B cell (primary cell): ENCODE measurements at regions not wholly inside any gene's neighbourhood (a gene's known extent, or its start where the extent isn't known, plus 50 kb on each side); places are given as distances from the start of the nearest gene placed in this dataset.

Experiments
- ATAC-seq: fragments of 200-7000 bp; cut with Tn5 transposase; one replicate; pipeline ENCODE4 v1.10.0; 2021; ENCODE audit warnings: low read depth, mild to moderate bottlenecking, moderate number of reproducible peaks, moderate library complexity
- CTCF ChIA-PET: fragments of 350-600 bp; sonication (Branson Sonifier 250); formaldehyde crosslinking; loops from one replicate; lab custom pipeline; 2021; ENCODE audit warnings: antibody characterized with exemption, inconsistent platforms; lab: Charles Lee
- POLR2A ChIA-PET: fragments of 350-600 bp; sonication (Branson Sonifier 250); formaldehyde crosslinking; loops from one replicate; lab custom pipeline; 2021; ENCODE audit warnings: antibody characterized with exemption; lab: Charles Lee
- DNase-seq: peaks from one replicate; pipeline ENCODE4 v3.0.0; 2013
- H2AFZ ChIP-seq: 2 replicates; pipeline ENCODE4 v1.6.1; 2012; ENCODE audit warnings: mild to moderate bottlenecking, low read depth, low read length; ENCODE audit not compliant: insufficient read depth, poor library complexity, severe bottlenecking
- H3K27ac ChIP-seq, 2 donors: 1 replicate in 1 of 2; 2 replicates in 1 of 2; pipeline ENCODE4 v1.5.1; 2012 to 2013; ENCODE audit warnings: low read length in 2 of 2, mild to moderate bottlenecking in 2 of 2, moderate library complexity in 1 of 2
- H3K27me3 ChIP-seq, 4 experiments: fragments of 200-600 bp in 1 of 4; sonication (generic) in 1 of 4; replicated peaks in 1 of 4; 1 replicate in 2 of 4; 2 replicates in 2 of 4; pipeline versions ENCODE4 v1.6.1 to v1.7.0; 2013 to 2016; ENCODE audit warnings: low read length in 3 of 4, mild to moderate bottlenecking in 2 of 4, mixed read lengths in 1 of 4, moderate library complexity in 1 of 4; ENCODE audit not compliant: insufficient read depth in 4 of 4, control insufficient read depth in 3 of 4; ENCODE audit errors: control extremely low read depth in 1 of 4
- H3K36me3 ChIP-seq, 2 experiments: replicated peaks in 1 of 2; 1 replicate in 1 of 2; 2 replicates in 1 of 2; pipeline versions ENCODE4 v1.6.1 to v1.7.1; 2013; ENCODE audit warnings: low read length in 1 of 2; ENCODE audit not compliant: insufficient read depth in 2 of 2, control insufficient read depth in 1 of 2; ENCODE audit errors: control extremely low read depth in 1 of 2, extremely low read depth in 1 of 2
- H3K4me1 ChIP-seq, 2 donors: fragments of 200-600 bp in 1 of 2; sonication (generic) in 1 of 2; 1 replicate in 1 of 2; 2 replicates in 1 of 2; pipeline versions ENCODE4 v1.5.1 to v1.6.1; 2013 to 2017; ENCODE audit warnings: low read length in 2 of 2; ENCODE audit not compliant: control insufficient read depth in 2 of 2, insufficient read depth in 2 of 2
- H3K4me2 ChIP-seq: replicated peaks from 2 replicates; pipeline ENCODE3; 2012; ENCODE audit warnings: mild to moderate bottlenecking, low read depth, low read length; ENCODE audit not compliant: poor library complexity, severe bottlenecking
- H3K4me3 ChIP-seq, 5 experiments: fragments of 200-600 bp in 1 of 5; sonication (generic) in 1 of 5; 1 replicate in 3 of 5; 2 replicates in 2 of 5; pipeline versions ENCODE4 v1.5.1 to v1.7.0; 2011 to 2016; ENCODE audit warnings: low read length in 4 of 5, mild to moderate bottlenecking in 4 of 5, low read depth in 2 of 5, control low read depth in 1 of 5, moderate library complexity in 1 of 5; ENCODE audit not compliant: insufficient read depth in 1 of 5; ENCODE audit errors: control extremely low read depth in 1 of 5, extremely low read depth in 1 of 5
- H3K79me2 ChIP-seq: fragments of 200-600 bp; sonication (generic); one replicate; pipeline ENCODE4 v1.6.0; 2016; ENCODE audit warnings: low read length; ENCODE audit not compliant: control insufficient read depth, insufficient read depth
- H3K9ac ChIP-seq: fragments of 200-600 bp; sonication (generic); 2 replicates; pipeline ENCODE4 v1.6.1; 2017; ENCODE audit warnings: mild to moderate bottlenecking, low read length, moderate library complexity
- H3K9me3 ChIP-seq, 3 donors: one replicate each; pipeline versions ENCODE4 v1.6.1 to v1.7.1; 2013; ENCODE audit warnings: low read length in 2 of 3; ENCODE audit not compliant: control insufficient read depth in 2 of 3, insufficient read depth in 1 of 3; ENCODE audit errors: control extremely low read depth in 1 of 3
- H4K20me1 ChIP-seq: 2 replicates; pipeline ENCODE4 v1.6.0; 2012; ENCODE audit warnings: mild to moderate bottlenecking, low read length; ENCODE audit not compliant: insufficient read depth, control insufficient read depth, poor library complexity, severe bottlenecking
- H3K27ac Mint-ChIP-seq: one replicate; pipeline ENCODE4 v1.8.0; 2021; ENCODE audit warnings: mixed read lengths
- H3K27me3 Mint-ChIP-seq: one replicate; pipeline ENCODE4 v1.8.0; 2021; ENCODE audit warnings: mixed read lengths
- H3K4me1 Mint-ChIP-seq: one replicate; pipeline ENCODE4 v1.8.0; 2021; ENCODE audit warnings: mixed read lengths
- H3K4me3 Mint-ChIP-seq: one replicate; pipeline ENCODE4 v1.8.0; 2021; ENCODE audit warnings: mixed read lengths
- H3K9me3 Mint-ChIP-seq: one replicate; pipeline ENCODE4 v1.8.0; 2022; ENCODE audit warnings: mixed read lengths; ENCODE audit not compliant: insufficient read depth
- EZH2 ChIP-seq: IDR thresholded peaks from 2 replicates; pipeline ENCODE4 v1.6.1; 2012; ENCODE audit warnings: borderline replicate concordance, low read depth, mild to moderate bottlenecking, moderate library complexity, low read length; ENCODE audit not compliant: insufficient read depth, poor library complexity, severe bottlenecking
- WGBS: methylation state at CpG from one replicate; pipeline ENCODE4 v1.1.5; 2013; ENCODE audit warnings: missing lambda C conversion rate; ENCODE audit not compliant: insufficient coverage; 5-methylcytosine and 5-hydroxymethylcytosine counted together
- intact Hi-C: fragments of 100-400 bp; cut with micrococcal nuclease; formaldehyde crosslinking; loops from one replicate; pipeline ENCODE4 v1.10.0; 2022
- TF ChIP-seq, protein P1 (sequence below): fragments of 200-600 bp; IDR thresholded peaks from one replicate; pipeline ENCODE4 v1.8.0; 2022; ENCODE audit warnings: antibody characterized with exemption, mild to moderate bottlenecking

DNA sequence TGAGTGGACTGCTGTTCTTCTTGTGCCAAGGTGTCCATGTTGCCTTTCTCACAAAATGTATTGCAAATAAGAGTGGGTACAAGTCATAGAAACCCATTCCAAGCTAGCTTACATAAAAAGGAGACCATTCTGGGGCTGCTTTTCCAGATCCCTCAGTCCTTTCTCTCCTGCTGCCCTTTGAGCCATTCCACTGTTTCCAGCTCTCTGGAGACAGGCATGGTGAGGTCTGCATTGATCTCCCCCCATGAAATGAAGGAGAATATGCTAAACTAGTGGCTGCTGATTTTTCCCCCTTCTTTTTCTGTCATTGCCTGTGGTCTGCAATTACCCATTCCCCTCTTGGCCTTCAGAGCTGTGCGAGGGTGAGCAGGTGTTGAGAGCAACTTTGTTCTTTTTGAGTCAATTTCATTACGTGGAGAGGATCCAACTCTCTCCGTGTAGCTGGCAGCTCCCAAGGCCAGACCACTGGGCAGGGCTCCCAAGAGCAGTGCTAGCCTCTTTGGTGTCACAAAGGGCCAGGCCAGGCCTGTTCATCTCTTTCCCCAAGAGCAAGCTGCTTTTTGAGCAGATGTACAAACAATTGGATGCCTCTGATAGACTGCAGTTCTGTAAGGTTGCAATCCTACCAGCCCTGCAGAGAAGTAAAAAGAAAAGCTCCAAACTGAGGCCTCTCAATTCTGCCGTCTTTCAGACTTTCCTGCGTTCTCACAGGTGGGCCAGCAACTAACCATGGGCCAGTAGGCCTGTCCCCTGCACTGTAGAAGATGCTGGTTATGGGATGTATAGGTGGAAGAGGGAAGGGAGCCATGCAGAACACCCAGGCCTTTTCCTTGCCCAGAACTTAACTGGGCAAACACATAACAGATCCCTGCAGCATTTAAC, 96.1 kb upstream of the ARMC2 start:
- no peak overlapping the region for H3K4me3 ChIP-seq
- intact Hi-C loops = no loop called here
- Mint-ChIP-seq H3K4me3 (no peak overlapping the region), H3K4me1 (no peaks in the 10 kb centered on the region), H3K9me3 (no peaks in the 10 kb centered on the region), H3K27me3 (peaks cover 24% of the 10 kb centered on the region), H3K27ac (no peak overlapping the region)
- H3K27me3 ChIP-seq = peaks cover 0 to 8% (median 1%) of the 10 kb centered on the region in 4 experiments
- H2AFZ ChIP-seq = no peak overlapping the region
- H4K20me1 ChIP-seq = no peaks in the 10 kb centered on the region
- H3K36me3 ChIP-seq = no peaks in the 10 kb centered on the region
- 94% methylated on average over 5 of the region's 5 CpGs for WGBS
- no peaks in the 10 kb centered on the region for H3K9me3 ChIP-seq
- CTCF ChIA-PET = no interaction called here
- no peaks in the 10 kb centered on the region for H3K4me1 ChIP-seq
- no peak overlapping the region for H3K9ac ChIP-seq
- no peak overlapping the region for H3K27ac ChIP-seq
- POLR2A ChIA-PET = no interaction called here
- no peaks in the 10 kb centered on the region for H3K79me2 ChIP-seq
- ATAC-seq = no peak
- DNase-seq = no peak
- no peak overlapping the region for H3K4me2 ChIP-seq
- TF ChIP-seq, protein P1, sequence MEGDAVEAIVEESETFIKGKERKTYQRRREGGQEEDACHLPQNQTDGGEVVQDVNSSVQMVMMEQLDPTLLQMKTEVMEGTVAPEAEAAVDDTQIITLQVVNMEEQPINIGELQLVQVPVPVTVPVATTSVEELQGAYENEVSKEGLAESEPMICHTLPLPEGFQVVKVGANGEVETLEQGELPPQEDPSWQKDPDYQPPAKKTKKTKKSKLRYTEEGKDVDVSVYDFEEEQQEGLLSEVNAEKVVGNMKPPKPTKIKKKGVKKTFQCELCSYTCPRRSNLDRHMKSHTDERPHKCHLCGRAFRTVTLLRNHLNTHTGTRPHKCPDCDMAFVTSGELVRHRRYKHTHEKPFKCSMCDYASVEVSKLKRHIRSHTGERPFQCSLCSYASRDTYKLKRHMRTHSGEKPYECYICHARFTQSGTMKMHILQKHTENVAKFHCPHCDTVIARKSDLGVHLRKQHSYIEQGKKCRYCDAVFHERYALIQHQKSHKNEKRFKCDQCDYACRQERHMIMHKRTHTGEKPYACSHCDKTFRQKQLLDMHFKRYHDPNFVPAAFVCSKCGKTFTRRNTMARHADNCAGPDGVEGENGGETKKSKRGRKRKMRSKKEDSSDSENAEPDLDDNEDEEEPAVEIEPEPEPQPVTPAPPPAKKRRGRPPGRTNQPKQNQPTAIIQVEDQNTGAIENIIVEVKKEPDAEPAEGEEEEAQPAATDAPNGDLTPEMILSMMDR = no peak
- TF ChIP-seq EZH2 = no peak
